Left ventricle myocardium superior (tissue), 1 donor: ENCODE measurements at regions not wholly inside any gene's neighbourhood (a gene's known extent, or its start where the extent isn't known, plus 50 kb on each side); places are given as distances from the start of the nearest gene placed in this dataset.
"Not testable (repeated sequence)": the region's sequence is repeated elsewhere in the genome, so short reads cannot be mapped to it uniquely, and the experiment has no call there.

Source experiments
- ATAC-seq: fragments of 200-7000 bp; cut with Tn5 transposase; one replicate; pipeline ENCODE4 v1.9.1; 2020; ENCODE audit warnings: mild to moderate bottlenecking, moderate library complexity
- DNase-seq: peaks from one replicate; pipeline ENCODE4 v3.0.0-alpha.2; 2020
- intact Hi-C: fragments of 100-400 bp; cut with micrococcal nuclease; formaldehyde crosslinking; loops from one replicate; pipeline ENCODE4 v1.11.0; 2022
- donor health status: DM: no; HTN: yes; CAD: no; lungs with severe emphysema.

- intact Hi-C loops: no loop called here
- DNase-seq: no peak
- ATAC-seq: no peak
Measured at GRCh38 chr7:66524738-66525137, 103.9 kb upstream of the KCTD7 start.

GRCh38 chr7:66526782-66527181 lies 101.9 kb upstream of the KCTD7 start:
- DNase-seq, ATAC-seq, intact Hi-C loops: not testable (repeated sequence)

- DNase-seq: no peak
- no peak for ATAC-seq
- intact Hi-C loops: no loop called here
Measured at GRCh38 chr7:66528652-66529051, 100.0 kb upstream of the KCTD7 start.

- intact Hi-C loops: no loop called here
- no peak for ATAC-seq
Measured at GRCh38 chr7:66529883-66530610, 98.6 kb upstream of the KCTD7 start.

GRCh38 chr7:66535414-66536329 lies 93.0 kb upstream of the KCTD7 start:
- intact Hi-C loops: no loop called here
- DNase-seq (no peak), ATAC-seq (no peak)

More at GRCh38 chr7:66529883-66530610, 98.6 kb upstream of the KCTD7 start:
- no peak for DNase-seq

GRCh38 chr7:66537380-66537779 lies 91.3 kb upstream of the KCTD7 start:
- no peak for DNase-seq

GRCh38 chr7:66537876-66538275 lies 90.8 kb upstream of the KCTD7 start:
- intact Hi-C loops: no loop called here
- no peak for ATAC-seq
- no peak for DNase-seq

More at GRCh38 chr7:66537380-66537779, 91.3 kb upstream of the KCTD7 start:
- ATAC-seq: no peak
- intact Hi-C loops: no loop called here

- intact Hi-C loops: no loop called here
- DNase-seq: no peak
- ATAC-seq: no peak
Measured at GRCh38 chr7:66539264-66539623, 89.4 kb upstream of the KCTD7 start.

- intact Hi-C loops: no loop called here
- peak; percentile 67 for ATAC-seq
- DNase-seq: no peak
Measured at GRCh38 chr7:66539902-66540375, 88.7 kb upstream of the KCTD7 start.

- no peak for DNase-seq
- intact Hi-C loops: no loop called here
- ATAC-seq: no peak
Measured at GRCh38 chr7:66542049-66542448, 86.6 kb upstream of the KCTD7 start.

- DNase-seq (no peak), ATAC-seq (peak; percentile 47)
- intact Hi-C loops: no loop called here
Measured at GRCh38 chr7:66542528-66543269, 86.0 kb upstream of the KCTD7 start.

- intact Hi-C loops: no loop called here
- DNase-seq (peak; percentile 20), ATAC-seq (no peak)
Measured at GRCh38 chr7:66549466-66549865, 79.2 kb upstream of the KCTD7 start.

- DNase-seq (no peak), ATAC-seq (no peak)
- intact Hi-C loops: no loop called here
Measured at GRCh38 chr7:66553001-66553400, 75.7 kb upstream of the KCTD7 start.

- DNase-seq, intact Hi-C loops: not testable (repeated sequence)
Measured at GRCh38 chr7:66553675-66554074, 75.0 kb upstream of the KCTD7 start.

GRCh38 chr7:66554291-66554690 lies 74.4 kb upstream of the KCTD7 start:
- ATAC-seq, intact Hi-C loops, DNase-seq: not testable (repeated sequence)

More at GRCh38 chr7:66553675-66554074, 75.0 kb upstream of the KCTD7 start:
- ATAC-seq: not testable (repeated sequence)

GRCh38 chr7:66554842-66555430 lies 73.7 kb upstream of the KCTD7 start:
- ATAC-seq: peak; percentile 48
- DNase-seq, intact Hi-C loops: not testable (repeated sequence)

GRCh38 chr7:66556177-66556548 lies 72.5 kb upstream of the KCTD7 start:
- intact Hi-C loops: no loop called here
- ATAC-seq (no peak), DNase-seq (peak; percentile 27)

GRCh38 chr7:66556549-66557213 lies 72.0 kb upstream of the KCTD7 start:
- DNase-seq (peak; percentile 30), ATAC-seq (no peak)
- intact Hi-C loops: no loop called here
